ENCODE measurements at regions not wholly inside any gene's neighbourhood (a gene's known extent, or its start where the extent isn't known, plus 50 kb on each side); places are given as distances from the start of the nearest gene placed in this dataset.

- no peak overlapping the region for H2AFZ ChIP-seq (ENCODE audit: low read length)
- TF ChIP-seq EZH2 (IDR thresholded peaks at IDR 0.05; ENCODE audit: low read length, missing control alignments) (no peak), CTCF (conservative IDR thresholded peaks at IDR 0.05 in 1 of 2, IDR thresholded peaks at IDR 0.05 in 1 of 2; ENCODE audit: low read depth in 1 of 2, low read length in 2 of 2) (no peak)
- no peaks in the 10 kb centered on the region for H3K27me3 ChIP-seq (ENCODE audit: control insufficient read depth, insufficient read depth, low read length)
- H3K9me3 ChIP-seq (ENCODE audit: control insufficient read depth, insufficient read depth, low read depth, low read length): no peaks in the 10 kb centered on the region
- H3K36me3 ChIP-seq (ENCODE audit: control insufficient read depth, insufficient read depth, low read length): no peaks in the 10 kb centered on the region
- no peaks in the 10 kb centered on the region for H4K20me1 ChIP-seq (ENCODE audit: control insufficient read depth, extremely low read depth, insufficient read depth, low read length)
- no peak overlapping the region for H3K4me2 ChIP-seq (ENCODE audit: extremely low read depth, insufficient read depth, low read length)
- H3K79me2 ChIP-seq (ENCODE audit: control insufficient read depth, insufficient read depth, low read length): no peaks in the 10 kb centered on the region
- H3K27ac ChIP-seq (ENCODE audit: insufficient read depth, low read length): no peak overlapping the region
- no peak overlapping the region for H3K4me3 ChIP-seq (replicated peaks in 1 of 4; ENCODE audit: control extremely low read depth in 1 of 4, insufficient read depth in 1 of 4, low read depth in 3 of 4, low read length in 4 of 4)
- no peak for DNase-seq (ENCODE audit: low read depth in 2 of 2)
- no peak overlapping the region for H3K9ac ChIP-seq (ENCODE audit: insufficient read depth, low read length)
- no peaks in the 10 kb centered on the region for H3K4me1 ChIP-seq (ENCODE audit: control insufficient read depth, extremely low read depth, insufficient read depth, low read length)
Measured at GRCh38 chr6:135640048-135640447, 142.5 kb upstream of the AHI1 start.

DNA sequence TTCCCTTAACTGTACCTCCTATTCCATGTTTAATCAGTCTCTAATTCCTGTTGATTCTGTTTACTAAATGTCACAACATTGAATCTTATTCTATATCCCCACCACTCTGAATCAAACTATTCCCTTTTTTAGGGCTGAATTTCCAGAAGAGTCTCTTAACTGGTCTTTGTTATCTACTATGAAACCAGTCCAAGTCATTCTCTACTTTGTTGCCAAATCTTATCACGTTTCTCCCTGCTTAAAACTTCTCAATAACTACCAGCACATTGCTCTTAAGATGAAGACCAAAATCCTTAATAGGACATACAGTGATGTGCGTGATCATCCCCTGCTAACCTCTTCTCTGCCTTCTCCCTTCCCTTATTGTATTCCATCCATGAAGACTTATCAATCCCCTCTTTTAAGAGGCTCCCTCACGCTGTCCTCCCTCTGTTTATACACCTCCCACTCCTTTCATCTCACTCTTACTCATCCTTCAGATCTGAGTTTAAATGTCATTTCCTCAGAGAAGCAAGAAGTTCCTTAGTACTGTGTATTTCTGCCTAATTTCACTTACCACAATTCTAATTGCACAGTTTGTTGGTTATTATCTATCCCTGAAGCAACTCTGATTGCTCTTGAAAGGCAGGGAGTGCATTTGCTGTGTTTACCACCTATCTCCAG, 143.0 kb upstream of the AHI1 start:
- Histone ChIP-seq H4K20me1 (ENCODE audit: control insufficient read depth, extremely low read depth, insufficient read depth, low read length) (no peaks in the 10 kb centered on the region), H3K27me3 (ENCODE audit: control insufficient read depth, insufficient read depth, low read length) (no peaks in the 10 kb centered on the region), H3K4me2 (ENCODE audit: extremely low read depth, insufficient read depth, low read length) (no peak overlapping the region), H3K4me3 (replicated peaks in 1 of 4; ENCODE audit: control extremely low read depth in 1 of 4, insufficient read depth in 1 of 4, low read depth in 3 of 4, low read length in 4 of 4) (no peak overlapping the region), H3K27ac (ENCODE audit: insufficient read depth, low read length) (no peak overlapping the region), H3K36me3 (ENCODE audit: control insufficient read depth, insufficient read depth, low read length) (no peaks in the 10 kb centered on the region), H3K4me1 (ENCODE audit: control insufficient read depth, extremely low read depth, insufficient read depth, low read length) (no peaks in the 10 kb centered on the region), H2AFZ (ENCODE audit: low read length) (peak overlapping the region; percentile 54), H3K9ac (ENCODE audit: insufficient read depth, low read length) (no peak overlapping the region), H3K9me3 (ENCODE audit: control insufficient read depth, insufficient read depth, low read depth, low read length) (no peaks in the 10 kb centered on the region), H3K79me2 (ENCODE audit: control insufficient read depth, insufficient read depth, low read length) (no peaks in the 10 kb centered on the region)
- no peak for TF ChIP-seq EZH2 (IDR thresholded peaks at IDR 0.05; ENCODE audit: low read length, missing control alignments)
- TF ChIP-seq CTCF (conservative IDR thresholded peaks at IDR 0.05 in 1 of 2, IDR thresholded peaks at IDR 0.05 in 1 of 2; ENCODE audit: low read depth in 1 of 2, low read length in 2 of 2): no peak
- peak in 1 of 2 donors; percentile 13 for DNase-seq (ENCODE audit: low read depth in 2 of 2)

GRCh38 chr6:135642912-135643311, 145.4 kb upstream of the AHI1 start:
- H3K27me3 ChIP-seq (ENCODE audit: control insufficient read depth, insufficient read depth, low read length): no peaks in the 10 kb centered on the region
- no peak overlapping the region for H3K9ac ChIP-seq (ENCODE audit: insufficient read depth, low read length)
- H3K27ac ChIP-seq (ENCODE audit: insufficient read depth, low read length): no peak overlapping the region
- no peak for TF ChIP-seq EZH2 (IDR thresholded peaks at IDR 0.05; ENCODE audit: low read length, missing control alignments)
- no peak for TF ChIP-seq CTCF (conservative IDR thresholded peaks at IDR 0.05 in 1 of 2, IDR thresholded peaks at IDR 0.05 in 1 of 2; ENCODE audit: low read depth in 1 of 2, low read length in 2 of 2)
- no peak overlapping the region for H3K4me2 ChIP-seq (ENCODE audit: extremely low read depth, insufficient read depth, low read length)
- DNase-seq (ENCODE audit: low read depth in 2 of 2): no peak
- no peaks in the 10 kb centered on the region for H4K20me1 ChIP-seq (ENCODE audit: control insufficient read depth, extremely low read depth, insufficient read depth, low read length)
- H2AFZ ChIP-seq (ENCODE audit: low read length): no peak overlapping the region
- H3K9me3 ChIP-seq (ENCODE audit: control insufficient read depth, insufficient read depth, low read depth, low read length): no peaks in the 10 kb centered on the region
- no peaks in the 10 kb centered on the region for H3K4me1 ChIP-seq (ENCODE audit: control insufficient read depth, extremely low read depth, insufficient read depth, low read length)
- H3K79me2 ChIP-seq (ENCODE audit: control insufficient read depth, insufficient read depth, low read length): no peaks in the 10 kb centered on the region
- H3K4me3 ChIP-seq (replicated peaks in 1 of 4; ENCODE audit: control extremely low read depth in 1 of 4, insufficient read depth in 1 of 4, low read depth in 3 of 4, low read length in 4 of 4): no peak overlapping the region
- H3K36me3 ChIP-seq (ENCODE audit: control insufficient read depth, insufficient read depth, low read length): no peaks in the 10 kb centered on the region
